Mucosa of descending colon (tissue), 3 donors: ENCODE measurements at regions not wholly inside any gene's neighbourhood (a gene's known extent, or its start where the extent isn't known, plus 50 kb on each side); places are given as distances from the start of the nearest gene placed in this dataset.
"Not testable (repeated sequence)": the region's sequence is repeated elsewhere in the genome, so short reads cannot be mapped to it uniquely, and the experiment has no call there.

Experiments
- ATAC-seq: fragments of 200-7000 bp; cut with Tn5 transposase; one replicate; pipeline ENCODE4 v1.9.1; 2020; ENCODE audit warnings: mild to moderate bottlenecking, moderate library complexity
- DNase-seq, 3 donors: peaks; one replicate each; pipeline ENCODE4 v3.0.0-alpha.2; 2020
- H3K36me3 ChIP-seq: fragments of 200-600 bp; one replicate; pipeline ENCODE4 v1.8.0; 2021; ENCODE audit warnings: low read depth, mild to moderate bottlenecking
- H3K4me1 ChIP-seq: fragments of 200-600 bp; one replicate; pipeline ENCODE4 v1.8.0; 2021; ENCODE audit warnings: low read depth, mild to moderate bottlenecking
- H3K4me3 ChIP-seq: fragments of 200-600 bp; one replicate; pipeline ENCODE4 v1.8.0; 2021; ENCODE audit warnings: mild to moderate bottlenecking
- H3K9me3 ChIP-seq: fragments of 200-600 bp; one replicate; pipeline ENCODE4 v1.8.0; 2021; ENCODE audit warnings: mild to moderate bottlenecking
- intact Hi-C, 2 donors: fragments of 100-400 bp; cut with DNase I in 1 of 2; cut with micrococcal nuclease in 1 of 2; formaldehyde crosslinking; loops; one replicate each; pipeline versions ENCODE4 v1.11.0 to v1.11.1; 2022; cut with DNase I, micrococcal nuclease
- TF ChIP-seq, protein P1 (sequence below): fragments of 200-600 bp; IDR thresholded peaks from one replicate; pipeline ENCODE4 v1.8.0; 2022; ENCODE audit warnings: antibody characterized with exemption, mild to moderate bottlenecking
- donor health status: DM: no; HTN: no; CAD: no; lungs with moderate emphysema.
- donor health status: DM: no; HTN: no; CAD: no.
- donor health status: DM: no; HTN: yes; CAD: no.

DNA sequence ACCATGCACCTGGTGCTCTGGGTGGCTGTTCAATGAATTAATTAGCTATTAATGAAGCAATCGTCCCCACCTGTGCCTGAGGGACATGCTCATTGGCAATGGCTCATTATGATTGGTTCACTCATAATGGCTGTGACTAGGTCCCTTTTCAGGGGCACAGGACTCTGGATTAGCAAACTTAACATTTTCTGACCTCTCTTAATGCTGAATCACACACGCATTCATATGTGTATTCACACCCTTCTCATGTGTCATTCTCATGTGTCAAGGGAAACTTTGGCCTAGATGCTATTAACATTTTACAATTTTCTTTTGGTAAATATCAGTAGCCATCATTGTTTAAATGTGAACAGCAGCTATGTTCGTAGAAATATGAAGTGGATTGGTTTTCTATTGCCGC lies 98.9 kb upstream of the PMAIP1 start:
- Histone ChIP-seq H3K36me3 (no peaks in the 10 kb centered on the region), H3K4me3 (no peak overlapping the region), H3K4me1 (no peaks in the 10 kb centered on the region), H3K9me3 (no peaks in the 10 kb centered on the region)
- intact Hi-C loops = no loop called here
- ATAC-seq (no peak), DNase-seq (no peak)
- TF ChIP-seq, protein P1, sequence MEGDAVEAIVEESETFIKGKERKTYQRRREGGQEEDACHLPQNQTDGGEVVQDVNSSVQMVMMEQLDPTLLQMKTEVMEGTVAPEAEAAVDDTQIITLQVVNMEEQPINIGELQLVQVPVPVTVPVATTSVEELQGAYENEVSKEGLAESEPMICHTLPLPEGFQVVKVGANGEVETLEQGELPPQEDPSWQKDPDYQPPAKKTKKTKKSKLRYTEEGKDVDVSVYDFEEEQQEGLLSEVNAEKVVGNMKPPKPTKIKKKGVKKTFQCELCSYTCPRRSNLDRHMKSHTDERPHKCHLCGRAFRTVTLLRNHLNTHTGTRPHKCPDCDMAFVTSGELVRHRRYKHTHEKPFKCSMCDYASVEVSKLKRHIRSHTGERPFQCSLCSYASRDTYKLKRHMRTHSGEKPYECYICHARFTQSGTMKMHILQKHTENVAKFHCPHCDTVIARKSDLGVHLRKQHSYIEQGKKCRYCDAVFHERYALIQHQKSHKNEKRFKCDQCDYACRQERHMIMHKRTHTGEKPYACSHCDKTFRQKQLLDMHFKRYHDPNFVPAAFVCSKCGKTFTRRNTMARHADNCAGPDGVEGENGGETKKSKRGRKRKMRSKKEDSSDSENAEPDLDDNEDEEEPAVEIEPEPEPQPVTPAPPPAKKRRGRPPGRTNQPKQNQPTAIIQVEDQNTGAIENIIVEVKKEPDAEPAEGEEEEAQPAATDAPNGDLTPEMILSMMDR = no peak

DNA sequence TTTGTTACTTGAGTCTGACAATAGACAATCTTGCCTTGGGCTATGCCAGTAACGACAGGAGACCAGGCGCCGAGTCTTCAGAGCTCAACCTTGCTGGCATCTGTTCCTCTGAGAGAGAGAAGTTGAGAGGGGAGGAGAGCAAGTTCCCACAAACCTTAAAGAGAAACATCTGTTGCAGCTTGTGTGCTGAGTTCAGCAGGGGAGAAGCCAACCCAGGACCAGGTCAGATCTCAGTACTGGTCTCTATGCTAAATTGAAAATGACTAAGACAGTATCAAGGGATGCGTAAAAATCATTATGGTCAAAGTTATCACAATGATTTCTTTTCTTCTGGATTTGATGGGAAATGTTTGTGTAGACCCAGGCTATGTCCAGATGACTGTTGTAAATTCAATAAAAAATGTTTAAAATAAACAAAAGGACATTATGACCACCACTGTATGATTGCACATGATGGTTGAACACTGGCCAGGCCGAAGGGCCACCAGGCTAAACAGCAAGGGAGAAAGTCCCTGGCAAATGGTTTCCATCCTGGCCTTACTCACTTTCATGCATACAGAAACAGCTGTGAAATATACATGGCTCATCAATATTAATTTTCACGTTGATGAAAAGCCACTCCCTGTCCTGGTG lies 100.3 kb upstream of the PMAIP1 start:
- Histone ChIP-seq H3K4me3 (no peak overlapping the region), H3K36me3 (no peaks in the 10 kb centered on the region), H3K4me1 (no peaks in the 10 kb centered on the region), H3K9me3 (no peaks in the 10 kb centered on the region)
- no peak for DNase-seq
- no peak for ATAC-seq
- intact Hi-C loops = no loop called here
- TF ChIP-seq, protein P1 = no peak

DNA sequence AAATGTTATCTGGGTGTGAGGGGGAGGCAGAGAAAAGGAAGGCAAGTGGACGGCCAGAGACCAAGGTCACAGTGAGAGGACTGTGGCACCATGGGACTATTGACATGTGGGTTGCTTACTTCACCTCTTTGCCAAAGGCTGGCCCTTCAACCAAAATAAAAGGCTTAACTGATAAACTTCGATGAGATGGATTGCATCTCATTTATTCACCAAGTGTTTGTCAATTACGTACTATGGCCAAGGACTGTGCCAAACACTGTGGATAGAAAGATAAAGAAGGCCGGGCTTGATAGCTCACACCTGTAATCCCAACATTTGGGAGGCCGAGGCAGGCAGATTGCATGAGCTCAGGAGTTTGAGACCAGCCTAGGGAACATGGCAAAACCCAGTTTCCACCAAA lies 98.7 kb upstream of the CCBE1 start:
- no peak for DNase-seq
- Histone ChIP-seq H3K36me3 (no peaks in the 10 kb centered on the region), H3K4me1 (no peaks in the 10 kb centered on the region), H3K9me3 (no peaks in the 10 kb centered on the region), H3K4me3 (no peak overlapping the region)
- TF ChIP-seq, protein P1 = no peak
- no peak for ATAC-seq
- intact Hi-C loops = no loop called here

DNA sequence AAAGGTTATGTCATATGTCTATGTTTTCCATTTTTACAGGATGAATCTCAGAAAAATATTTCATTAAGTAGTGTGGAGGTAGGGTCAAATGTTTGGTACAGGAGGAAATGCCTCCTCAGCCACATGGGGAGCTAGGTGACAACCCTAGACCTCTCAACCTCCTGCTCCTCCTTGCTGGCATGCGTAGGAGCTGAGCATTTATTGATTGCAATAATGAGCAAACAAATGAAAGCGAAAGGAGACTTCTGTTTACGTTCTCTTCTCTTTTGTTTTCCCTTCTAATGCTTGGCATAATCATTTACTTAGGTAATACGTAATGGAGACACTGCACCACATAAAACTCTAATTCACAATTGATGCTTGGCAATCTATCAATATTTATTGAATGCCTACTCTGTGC lies 95.1 kb upstream of the CCBE1 start:
- TF ChIP-seq, protein P1 = no peak
- Histone ChIP-seq H3K4me1 (no peaks in the 10 kb centered on the region), H3K36me3 (no peaks in the 10 kb centered on the region)

DNA sequence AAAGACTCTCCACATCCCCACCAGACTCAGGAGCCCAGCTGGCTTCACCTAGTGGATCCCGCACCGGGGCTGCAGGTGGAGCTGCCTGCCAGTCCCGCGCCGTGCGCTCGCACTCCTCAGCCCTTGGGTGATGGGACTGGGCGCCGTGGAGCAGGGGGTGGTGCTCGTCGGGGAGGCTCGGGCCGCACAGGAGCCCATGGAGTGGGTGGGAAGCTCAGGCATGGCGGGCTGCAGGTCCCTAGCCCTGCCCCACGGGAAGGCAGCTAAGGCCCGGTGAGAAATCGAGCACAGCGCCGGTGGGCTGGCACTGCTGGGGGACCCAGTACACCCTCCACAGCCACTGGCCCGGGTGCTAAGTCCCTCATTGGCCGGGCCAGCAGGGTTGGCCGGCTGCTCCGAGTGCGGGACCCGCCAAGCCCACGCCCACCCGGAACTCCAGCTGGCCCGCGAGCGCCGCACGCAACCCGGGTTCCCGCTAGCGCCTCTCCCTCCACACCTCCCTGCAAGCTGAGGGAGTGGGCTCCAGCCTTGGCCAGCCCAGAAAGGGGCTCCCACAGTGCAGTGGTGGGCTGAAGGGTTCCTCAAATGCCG lies 93.2 kb upstream of the CCBE1 start:
- intact Hi-C loops, H3K9me3 ChIP-seq, ATAC-seq, H3K4me3 ChIP-seq, DNase-seq, H3K36me3 ChIP-seq, H3K4me1 ChIP-seq: not testable (repeated sequence)

More for the DNA sequence above, 95.1 kb upstream of the CCBE1 start:
- no peak overlapping the region for H3K4me3 ChIP-seq
- H3K9me3 ChIP-seq = no peaks in the 10 kb centered on the region
- intact Hi-C loops = no loop called here
- ATAC-seq (no peak), DNase-seq (no peak)

DNA sequence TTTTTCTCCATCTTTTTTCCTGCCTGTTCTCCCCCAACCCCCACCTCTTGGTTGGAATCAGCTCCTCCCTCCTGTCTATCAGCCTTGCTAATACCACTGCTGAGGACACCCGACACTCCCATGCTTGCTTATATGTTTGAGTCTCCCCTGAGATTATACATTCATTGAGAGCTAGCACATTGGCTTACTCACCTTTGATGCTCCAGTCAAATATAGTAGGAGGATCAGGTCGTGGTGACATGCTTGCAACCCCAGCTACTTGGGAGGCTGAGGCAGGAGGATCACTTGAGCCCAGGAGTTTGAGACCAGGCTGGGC lies 91.5 kb upstream of the CCBE1 start:
- TF ChIP-seq, protein P1 = no peak
- Histone ChIP-seq H3K36me3 (no peaks in the 10 kb centered on the region), H3K4me1 (no peaks in the 10 kb centered on the region), H3K9me3 (no peaks in the 10 kb centered on the region), H3K4me3 (no peak overlapping the region)
- ATAC-seq = no peak
- intact Hi-C loops = no loop called here
- no peak for DNase-seq
